Endothelial cell of hepatic sinusoid (primary cell): ENCODE measurements at regions not wholly inside any gene's neighbourhood (a gene's known extent, or its start where the extent isn't known, plus 50 kb on each side); places are given as distances from the start of the nearest gene placed in this dataset.

Source experiments
- in situ Hi-C: cut with HindIII; loops from 2 replicates; pipeline ENCODE4 v1.10.0; 2017; ENCODE audit warnings: low sequenced_read_pairs

DNA sequence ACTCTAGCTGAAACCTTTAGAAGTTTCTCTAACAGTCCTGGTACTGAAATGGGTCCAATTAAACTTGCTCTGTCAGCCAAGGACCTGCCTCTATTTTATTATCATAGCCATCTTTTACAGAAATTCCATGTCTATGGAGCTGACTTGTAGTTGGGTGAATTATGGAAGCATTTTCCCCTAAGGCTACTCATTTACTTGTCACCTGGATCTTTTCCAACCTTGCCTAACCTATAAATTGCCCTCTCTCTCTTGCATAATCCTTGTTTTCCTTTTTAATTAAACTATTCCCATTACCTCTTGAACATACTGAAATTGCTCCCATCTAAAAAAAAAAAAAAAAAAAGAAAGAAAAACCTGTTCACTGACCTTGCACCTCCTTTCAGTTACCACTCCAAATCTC, 74.6 kb upstream of the DOK6 start:
- in situ Hi-C loops = no loop called here

DNA sequence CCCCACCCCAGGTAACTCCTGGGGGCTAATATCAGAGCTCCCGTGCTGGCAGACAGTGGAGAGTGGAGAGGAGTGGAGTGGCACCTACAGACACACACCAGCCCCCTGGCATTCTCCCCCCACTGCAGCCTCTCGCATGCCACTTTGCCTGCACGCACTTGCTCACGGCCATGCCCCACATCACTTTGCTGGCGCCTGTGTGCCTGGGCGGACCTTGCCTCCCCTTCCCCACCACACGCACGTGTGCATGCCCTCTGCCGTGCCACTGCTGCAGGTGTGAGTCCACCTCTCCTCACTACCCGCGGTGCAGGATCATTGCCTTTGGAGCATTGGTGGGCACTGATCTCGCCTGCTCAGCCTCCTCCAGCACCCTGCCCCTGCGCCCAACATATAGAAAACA, 72.6 kb upstream of the DOK6 start:
- in situ Hi-C loops = no loop called here

DNA sequence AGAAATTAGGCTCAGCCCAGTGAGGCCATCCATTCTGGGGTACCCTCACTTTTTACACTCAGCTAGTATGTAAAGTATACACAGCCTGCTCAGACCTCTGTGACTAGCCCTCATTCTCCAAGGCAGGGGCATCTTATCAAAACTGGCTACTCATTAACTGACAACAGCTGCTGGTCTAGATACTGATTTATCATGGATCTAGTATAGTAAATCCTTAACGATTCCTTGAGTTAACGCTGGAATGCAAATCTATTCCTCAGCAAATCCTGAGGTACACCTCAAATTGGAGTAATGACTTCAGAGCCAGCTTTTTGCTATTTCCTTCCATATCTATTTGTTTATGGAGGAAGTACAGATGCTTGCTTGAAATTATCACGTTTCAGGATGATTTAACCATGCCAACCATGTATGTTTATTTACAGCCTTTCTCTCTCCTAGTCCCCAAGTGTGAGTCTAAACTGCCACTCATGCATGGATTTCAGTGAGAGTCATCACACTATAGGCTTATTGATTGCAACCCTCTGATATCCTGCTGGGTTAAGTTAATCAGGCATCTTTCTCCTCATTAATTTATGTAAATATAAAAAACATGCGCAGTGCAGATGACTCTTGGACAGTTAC, 70.2 kb upstream of the DOK6 start:
- in situ Hi-C loops = no loop called here

DNA sequence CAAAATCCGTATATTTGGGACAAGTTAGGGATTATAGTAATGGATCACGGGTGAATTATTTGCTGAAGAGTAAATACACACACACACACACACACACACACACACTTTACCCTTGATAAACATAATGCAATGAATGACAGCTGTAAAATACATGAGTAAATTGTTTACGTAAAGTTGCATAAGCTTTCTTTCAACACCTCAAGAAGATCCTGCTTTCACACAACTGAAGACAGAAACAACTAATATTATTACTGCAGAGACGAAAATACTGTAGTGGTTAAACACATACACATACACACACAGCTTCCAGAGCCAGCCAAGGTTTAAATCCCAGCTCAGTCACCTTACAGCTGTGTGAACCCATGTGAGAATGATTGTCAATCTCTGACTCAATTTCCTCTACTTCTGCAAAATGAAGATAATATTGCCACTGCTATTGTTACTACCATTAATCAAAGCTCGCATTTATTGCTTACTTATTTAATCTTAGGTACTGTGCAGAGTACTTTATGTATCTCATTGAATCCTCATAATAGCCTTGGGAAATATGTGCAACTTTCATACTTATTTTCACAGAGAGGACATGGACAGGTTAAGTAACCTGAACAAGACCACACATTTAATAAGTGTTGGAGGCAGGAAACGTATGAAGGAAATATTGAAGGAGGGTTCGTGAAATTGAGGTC, 50.6 kb upstream of the DOK6 start:
- in situ Hi-C loops = no loop called here
